ENCODE measurements at regions not wholly inside any gene's neighbourhood (a gene's known extent, or its start where the extent isn't known, plus 50 kb on each side); places are given as distances from the start of the nearest gene placed in this dataset.

DNA sequence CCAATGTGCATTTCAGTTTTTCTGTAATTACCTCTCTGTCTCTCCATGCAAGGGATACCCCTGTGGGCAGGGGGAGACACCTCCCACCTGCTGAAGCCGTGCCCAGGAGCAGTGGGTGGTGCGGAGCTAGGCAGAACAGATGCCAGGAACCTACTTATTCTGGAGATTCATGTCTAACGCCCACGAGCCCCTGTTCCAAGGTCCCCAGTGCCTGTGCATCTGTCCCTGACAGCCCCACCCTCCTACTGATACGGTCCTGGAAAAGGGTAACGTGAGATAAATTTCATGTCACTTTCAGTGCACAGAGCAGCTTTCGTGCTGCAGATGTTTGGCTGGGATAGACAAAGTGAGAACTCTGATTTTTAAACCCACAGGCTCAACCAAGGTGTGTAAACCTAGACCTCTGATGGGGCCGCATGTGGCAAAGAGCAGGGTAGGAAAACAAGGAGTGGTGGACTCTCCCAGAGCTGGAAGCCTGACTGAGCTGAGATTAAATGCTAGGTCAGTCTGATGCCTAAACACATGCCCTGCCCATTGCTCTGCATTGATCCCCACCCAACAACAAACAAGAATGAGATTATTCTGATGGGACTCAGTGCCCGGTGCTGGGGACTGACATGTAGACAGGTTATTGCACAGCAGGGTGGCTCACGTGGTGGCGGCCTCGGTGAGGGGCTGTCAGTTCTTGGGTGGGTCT lies 123.6 kb upstream of the GDF10 start:
- H3K4me3 ChIP-seq (replicated peaks; ENCODE audit: low read depth, low read length), result no peak overlapping the region
- DNase-seq (ENCODE audit: low read depth), result no peak
- TF ChIP-seq CTCF (IDR thresholded peaks at IDR 0.05; ENCODE audit: low read length, missing control alignments), result no peak

DNA sequence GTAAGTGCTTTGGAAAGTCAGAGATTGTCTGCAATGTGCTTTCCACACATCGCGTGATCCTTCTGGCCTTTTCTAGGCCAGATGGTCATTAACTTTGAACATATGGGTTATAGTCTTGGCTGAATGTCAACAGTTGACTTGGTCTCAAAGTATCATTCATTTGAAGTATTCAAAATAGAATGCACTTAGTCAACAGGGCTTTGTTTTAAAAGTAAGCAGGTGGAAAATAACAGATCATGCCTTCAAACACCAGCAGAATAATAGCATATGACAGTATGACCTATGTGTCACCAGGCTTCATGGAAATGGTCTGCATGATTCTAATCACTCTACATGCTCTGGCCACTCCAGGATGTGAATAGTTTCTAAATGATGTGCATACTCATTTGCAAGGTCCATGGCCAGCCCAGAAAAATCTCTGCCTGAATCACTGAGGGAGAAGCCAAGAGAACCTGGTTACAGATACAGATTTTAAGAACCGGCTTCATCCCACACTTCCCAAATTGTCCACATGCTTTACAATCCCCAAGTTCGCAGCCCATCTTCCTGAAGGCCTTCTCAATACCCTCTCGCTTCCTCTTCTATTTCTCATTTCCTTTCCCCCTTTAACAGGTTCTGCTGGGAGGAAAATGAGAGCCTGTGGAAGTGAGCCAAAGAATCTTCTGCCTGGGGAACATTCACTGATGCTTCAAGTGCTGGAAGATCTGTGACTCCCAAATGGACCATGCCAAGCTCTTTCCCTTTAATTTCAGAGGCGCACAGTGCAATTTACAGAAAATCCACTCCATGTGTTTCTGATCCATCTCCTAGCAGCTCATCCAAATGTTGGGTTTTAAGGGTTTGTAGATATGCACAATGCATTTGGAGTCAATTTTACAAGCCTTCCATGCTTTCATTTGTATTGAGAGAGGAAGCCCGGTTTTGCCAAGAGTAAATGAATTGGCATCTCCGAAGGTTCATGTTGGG lies 122.8 kb upstream of the GDF10 start:
- no peak for TF ChIP-seq CTCF (IDR thresholded peaks at IDR 0.05; ENCODE audit: low read length, missing control alignments)
- no peak overlapping the region for H3K4me3 ChIP-seq (replicated peaks; ENCODE audit: low read depth, low read length)
- no peak for DNase-seq (ENCODE audit: low read depth)

DNA sequence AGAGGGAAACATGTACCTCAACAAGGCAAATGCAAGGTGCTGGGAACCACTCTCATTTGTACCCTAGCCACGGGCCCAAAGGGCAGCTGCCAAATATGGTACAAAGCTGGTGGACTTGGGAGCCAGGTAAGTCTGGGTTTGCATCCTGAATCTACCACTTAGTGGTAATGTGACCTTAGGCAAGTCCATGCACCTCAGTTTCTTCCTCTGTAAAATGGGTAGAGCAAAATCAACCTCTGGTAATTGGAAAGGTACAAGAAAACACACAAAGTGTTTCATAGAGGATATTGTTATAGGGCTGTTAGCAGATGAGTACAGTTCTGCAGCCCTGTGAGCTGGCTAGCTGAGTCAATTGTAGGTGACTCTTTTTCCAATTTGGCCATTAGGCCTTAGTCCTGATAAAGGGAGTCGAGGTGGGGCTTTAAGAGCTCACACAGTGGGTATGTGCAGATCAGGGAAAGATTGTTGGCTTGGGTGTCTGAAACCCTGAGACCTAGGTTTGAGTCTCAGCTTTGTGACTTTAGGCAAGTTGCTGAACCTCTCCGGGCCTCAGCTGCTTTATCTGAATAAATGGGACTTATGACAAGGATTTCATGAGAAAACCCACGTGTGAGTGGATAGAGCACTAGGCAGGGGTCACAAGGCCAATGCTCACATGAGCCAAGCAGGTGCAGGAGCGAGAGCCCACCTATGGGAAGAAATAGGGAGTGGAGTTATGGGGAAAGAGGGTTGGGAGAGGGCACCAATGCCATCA lies 121.3 kb upstream of the GDF10 start:
- TF ChIP-seq CTCF (IDR thresholded peaks at IDR 0.05; ENCODE audit: low read length, missing control alignments), result no peak
- H3K4me3 ChIP-seq (replicated peaks; ENCODE audit: low read depth, low read length), result no peak overlapping the region
- no peak for DNase-seq (ENCODE audit: low read depth)

GRCh38 chr10:47179291-47179647 lies 120.7 kb upstream of the GDF10 start:
- DNase-seq (ENCODE audit: low read depth), result no peak
- no peak overlapping the region for H3K4me3 ChIP-seq (replicated peaks; ENCODE audit: low read depth, low read length)
- TF ChIP-seq CTCF (IDR thresholded peaks at IDR 0.05; ENCODE audit: low read length, missing control alignments), result no peak

DNA sequence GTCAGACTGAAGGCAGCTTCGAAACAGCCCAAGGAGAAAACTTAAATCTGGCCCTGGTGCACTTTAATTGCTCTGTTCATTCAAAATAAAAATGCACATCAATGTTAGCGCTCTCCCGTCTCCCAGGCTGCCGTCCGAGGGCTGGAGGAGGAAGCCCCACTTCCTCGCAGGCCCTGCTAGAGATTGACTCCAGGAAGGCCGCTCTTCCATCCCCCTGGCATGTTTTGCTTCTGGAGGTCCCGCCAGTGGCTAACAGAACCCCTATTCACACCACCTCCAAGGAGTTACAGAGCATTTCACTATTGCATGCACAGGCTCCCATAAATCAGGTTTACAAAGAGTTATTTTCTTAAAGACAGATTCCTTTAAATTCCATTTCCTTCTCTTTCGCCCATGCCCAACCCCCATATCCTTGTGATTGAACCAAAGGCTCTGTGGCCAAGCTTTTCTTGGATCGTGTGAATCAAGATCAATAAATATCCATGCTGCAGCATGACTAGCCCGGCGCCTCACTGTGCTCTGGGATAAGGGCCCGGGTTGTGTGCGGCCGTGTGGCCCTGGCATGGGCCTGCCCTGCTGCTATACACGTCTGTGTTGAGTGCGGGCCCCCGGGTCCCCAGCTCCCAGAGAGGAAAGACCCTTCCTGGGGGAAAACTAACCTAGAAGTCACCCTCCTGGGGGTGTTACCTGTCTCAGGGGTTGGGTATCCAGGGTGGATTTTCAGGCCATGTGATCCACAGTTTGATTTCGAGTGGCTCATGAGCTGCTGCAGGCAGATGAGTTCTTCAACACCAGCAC lies 118.7 kb upstream of the GDF10 start:
- H3K4me3 ChIP-seq (replicated peaks; ENCODE audit: low read depth, low read length), result no peak overlapping the region
- DNase-seq (ENCODE audit: low read depth), result no peak
- TF ChIP-seq CTCF (IDR thresholded peaks at IDR 0.05; ENCODE audit: low read length, missing control alignments), result no peak

Measured in fibroblast of pulmonary artery (primary cell).